OCI-LY1 (cell line): ENCODE measurements at regions not wholly inside any gene's neighbourhood (a gene's known extent, or its start where the extent isn't known, plus 50 kb on each side); places are given as distances from the start of the nearest gene placed in this dataset.

Experiments
- EZH2 ChIP-seq: fragments of 200-600 bp; sonication (generic), shearing (Covaris generic); IDR thresholded peaks from 2 replicates; pipeline ENCODE4 v1.8.0; 2017; ENCODE audit warnings: borderline replicate concordance, mixed run types, mild to moderate bottlenecking, antibody characterized with exemption, low read length, moderate library complexity, mixed read lengths
- TF ChIP-seq, protein P1 (sequence below): fragments of 200-600 bp; sonication (generic), shearing (Covaris generic); IDR thresholded peaks from 2 replicates; pipeline ENCODE4 v1.5.1; 2017; ENCODE audit warnings: mild to moderate bottlenecking, antibody characterized with exemption, low read length, moderate library complexity, mixed read lengths

DNA sequence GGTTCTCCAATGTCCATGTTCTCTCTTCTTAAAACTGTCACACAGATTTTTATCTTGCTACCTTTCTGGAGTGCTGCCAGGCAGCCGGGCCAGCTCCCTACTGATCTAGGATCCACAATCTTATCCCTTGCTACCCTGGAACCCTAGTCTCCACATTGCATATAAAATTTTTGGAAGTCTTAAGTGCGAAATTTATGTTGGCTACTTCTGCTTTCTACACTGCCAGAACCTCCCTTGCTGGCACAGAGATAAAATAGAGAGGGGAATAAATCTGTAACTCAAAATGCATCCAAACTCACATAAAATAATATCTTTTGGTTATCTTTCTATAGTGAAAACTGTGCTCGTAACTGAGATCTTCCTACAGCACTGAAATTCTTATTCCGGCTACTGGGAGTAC, 182.6 kb downstream of the ZPLD1 start:
- TF ChIP-seq, protein P1, sequence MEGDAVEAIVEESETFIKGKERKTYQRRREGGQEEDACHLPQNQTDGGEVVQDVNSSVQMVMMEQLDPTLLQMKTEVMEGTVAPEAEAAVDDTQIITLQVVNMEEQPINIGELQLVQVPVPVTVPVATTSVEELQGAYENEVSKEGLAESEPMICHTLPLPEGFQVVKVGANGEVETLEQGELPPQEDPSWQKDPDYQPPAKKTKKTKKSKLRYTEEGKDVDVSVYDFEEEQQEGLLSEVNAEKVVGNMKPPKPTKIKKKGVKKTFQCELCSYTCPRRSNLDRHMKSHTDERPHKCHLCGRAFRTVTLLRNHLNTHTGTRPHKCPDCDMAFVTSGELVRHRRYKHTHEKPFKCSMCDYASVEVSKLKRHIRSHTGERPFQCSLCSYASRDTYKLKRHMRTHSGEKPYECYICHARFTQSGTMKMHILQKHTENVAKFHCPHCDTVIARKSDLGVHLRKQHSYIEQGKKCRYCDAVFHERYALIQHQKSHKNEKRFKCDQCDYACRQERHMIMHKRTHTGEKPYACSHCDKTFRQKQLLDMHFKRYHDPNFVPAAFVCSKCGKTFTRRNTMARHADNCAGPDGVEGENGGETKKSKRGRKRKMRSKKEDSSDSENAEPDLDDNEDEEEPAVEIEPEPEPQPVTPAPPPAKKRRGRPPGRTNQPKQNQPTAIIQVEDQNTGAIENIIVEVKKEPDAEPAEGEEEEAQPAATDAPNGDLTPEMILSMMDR, result no peak
- no peak for TF ChIP-seq EZH2
